ENCODE measurements at regions not wholly inside any gene's neighbourhood (a gene's known extent, or its start where the extent isn't known, plus 50 kb on each side); places are given as distances from the start of the nearest gene placed in this dataset.

DNA sequence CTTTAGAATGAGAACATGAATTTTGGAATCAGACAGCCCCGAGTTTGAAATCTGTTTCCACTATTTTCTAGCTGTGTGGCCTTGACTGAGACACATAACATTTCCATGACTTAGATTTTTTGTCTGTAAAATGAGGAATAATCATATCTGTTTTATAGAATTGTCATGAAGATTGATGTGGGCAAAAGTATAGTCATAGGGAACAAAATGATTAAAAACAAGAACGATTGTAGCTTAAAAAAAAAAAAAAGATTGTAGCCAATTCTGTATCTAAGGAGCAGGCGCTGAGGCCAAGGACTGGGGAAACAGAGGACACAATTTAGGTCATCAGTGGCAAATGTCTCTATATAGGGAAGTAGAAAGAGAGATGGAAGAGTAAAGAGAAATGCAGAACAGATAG, 201.6 kb upstream of the C1QTNF7 start:
- no peak for DNase-seq (ENCODE audit: low spot score)

DNA sequence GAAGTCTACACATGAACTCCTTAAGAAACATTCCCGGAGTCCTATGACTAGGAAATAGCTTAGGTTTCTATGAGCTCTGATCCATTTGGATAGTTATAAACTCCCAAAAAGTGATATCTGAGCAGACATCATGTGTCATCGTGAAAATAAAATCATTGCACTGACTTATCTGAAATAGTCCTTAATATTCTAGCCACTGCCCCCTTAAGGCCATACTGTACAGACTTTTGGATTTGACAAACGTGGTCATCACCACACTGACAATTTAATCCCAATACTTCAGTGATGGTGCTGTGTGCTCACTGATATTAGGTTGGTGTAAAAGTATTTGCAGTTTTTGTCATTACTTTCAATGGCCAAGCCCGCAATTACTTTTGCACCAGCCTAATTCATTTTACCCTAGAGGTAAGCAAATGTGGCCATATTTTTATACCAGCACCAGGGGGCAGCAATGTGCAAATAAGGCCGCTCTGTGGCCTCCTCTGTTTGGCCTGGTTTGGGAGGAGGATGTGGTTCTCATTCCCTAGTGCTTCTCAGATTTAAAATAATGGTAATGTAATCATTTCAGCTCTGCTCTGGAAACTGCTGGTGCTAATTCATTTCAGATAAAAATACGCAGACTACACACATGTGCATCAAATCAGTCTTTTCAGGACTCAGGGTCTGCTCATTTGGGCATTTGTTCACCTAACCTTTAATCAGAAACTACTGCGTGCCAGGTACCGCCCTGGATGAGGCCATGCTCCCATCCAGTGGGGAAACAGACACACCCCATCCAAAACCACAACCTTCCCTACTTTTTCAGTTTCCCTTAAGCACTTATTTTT, 196.4 kb upstream of the C1QTNF7 start:
- peak; percentile 88 for DNase-seq (ENCODE audit: low spot score)

DNA sequence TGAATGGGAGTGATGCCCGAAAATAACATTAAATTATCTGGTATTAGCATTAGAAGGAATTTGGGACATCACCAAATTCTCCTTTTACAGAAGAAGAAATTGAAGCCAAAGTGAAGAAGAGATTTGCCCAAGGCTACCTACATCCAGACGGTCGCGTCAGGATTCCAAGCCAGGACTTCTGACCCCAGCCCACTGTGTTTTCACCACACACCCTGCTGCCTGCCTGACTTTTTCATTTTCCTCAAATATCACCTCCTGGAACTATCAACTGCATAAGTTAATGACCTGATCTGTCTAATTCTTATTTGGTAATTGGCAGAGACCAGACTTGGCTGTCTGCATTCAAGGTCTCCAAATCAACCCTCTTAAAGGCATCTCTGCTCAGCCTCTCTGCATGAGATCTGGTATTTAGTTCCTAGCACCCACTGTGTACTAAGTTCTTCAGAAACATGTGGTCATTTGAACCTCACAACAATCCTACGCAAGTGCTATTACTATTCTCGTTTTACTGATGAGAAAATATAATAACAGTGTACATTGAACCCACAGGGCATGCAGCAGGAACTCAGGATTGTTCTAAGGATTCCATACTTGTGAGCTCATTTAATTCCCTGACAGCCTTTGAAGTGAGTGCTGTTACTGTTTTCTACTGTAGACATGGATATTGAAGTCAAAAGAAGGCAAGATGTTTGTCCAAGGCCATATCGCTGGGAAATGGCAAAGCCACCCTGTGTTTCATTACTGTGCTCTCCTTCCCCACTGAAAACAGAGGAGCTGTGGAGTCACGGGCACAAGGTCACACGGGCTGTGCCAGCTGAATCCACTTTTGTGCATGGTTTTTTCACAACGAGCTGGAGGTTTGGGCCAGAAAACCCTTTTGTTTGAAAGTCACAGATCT, 195.2 kb upstream of the C1QTNF7 start:
- peak; percentile 34 for DNase-seq (ENCODE audit: low spot score)

DNA sequence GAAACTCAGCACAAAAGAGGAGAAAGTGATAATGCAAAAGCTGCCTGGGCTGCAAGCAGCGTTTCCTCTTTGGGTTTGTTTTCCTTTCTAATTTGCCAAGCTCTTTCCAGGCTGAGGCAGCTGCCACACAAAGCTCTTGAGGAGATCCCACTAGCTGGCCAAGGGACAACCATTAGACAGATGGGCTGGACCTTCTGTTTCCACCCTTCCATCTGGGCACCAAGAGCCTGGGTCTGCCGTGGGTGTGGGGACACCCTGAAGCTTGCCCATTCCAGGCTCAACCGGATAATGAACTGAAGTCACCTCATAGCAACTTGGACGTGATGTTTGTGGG, 194.6 kb upstream of the C1QTNF7 start:
- peak; percentile 26 for DNase-seq (ENCODE audit: low spot score)

DNA sequence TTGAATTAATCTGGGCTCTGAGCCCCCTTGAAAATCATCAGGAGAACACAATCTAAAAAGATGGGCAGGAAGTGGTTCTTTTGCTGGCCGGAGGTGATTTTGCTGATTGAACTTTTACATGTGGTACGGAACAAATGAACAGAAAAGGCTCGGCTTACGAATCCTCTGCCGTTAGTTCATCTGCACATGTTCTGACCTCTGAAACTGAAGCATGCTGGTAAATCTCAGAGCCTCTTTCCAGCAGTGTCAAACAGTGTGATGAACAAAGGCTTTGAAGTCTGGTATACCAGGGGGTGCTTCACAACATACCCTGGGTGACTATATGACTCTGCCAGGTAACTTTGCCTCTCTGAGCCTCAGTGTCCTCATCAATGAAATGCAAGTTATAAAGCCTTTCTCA, 194.2 kb upstream of the C1QTNF7 start:
- DNase-seq (ENCODE audit: low spot score) = no peak

DNA sequence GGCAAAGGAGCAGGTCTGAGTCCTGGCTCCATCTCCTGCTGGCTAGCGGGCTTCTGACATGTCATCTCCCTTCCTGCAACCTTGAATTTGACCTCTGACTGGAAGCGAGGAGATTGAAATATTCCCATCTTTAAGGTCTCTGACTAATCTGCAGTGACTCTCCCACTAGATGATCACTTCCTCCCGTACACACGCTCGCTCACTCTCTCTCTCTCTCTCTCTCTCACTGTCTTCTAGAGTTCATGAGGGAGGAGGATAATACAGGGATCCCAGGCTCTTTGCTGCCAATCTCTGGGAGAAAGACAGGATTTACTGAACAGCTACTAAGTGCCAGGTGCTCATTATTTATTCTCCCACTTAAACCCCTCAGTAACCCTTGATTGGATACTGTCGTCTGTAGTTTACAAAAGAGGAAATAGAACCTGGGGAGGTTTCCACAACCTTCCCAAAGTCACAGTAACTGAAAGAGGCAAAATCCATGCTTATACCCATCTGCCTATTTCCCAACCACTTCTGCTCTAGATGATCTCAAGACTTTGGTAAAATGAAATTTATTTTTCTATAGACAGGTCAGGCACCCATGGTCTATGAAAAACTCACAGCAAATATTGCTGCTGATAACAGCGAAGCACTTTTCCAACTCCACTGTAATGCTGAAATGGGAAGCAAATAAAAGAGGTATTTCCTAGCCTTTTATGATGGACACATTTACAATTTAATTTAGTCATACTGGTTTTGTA, 193.5 kb upstream of the C1QTNF7 start:
- DNase-seq (ENCODE audit: low spot score) = peak; percentile 56

DNA sequence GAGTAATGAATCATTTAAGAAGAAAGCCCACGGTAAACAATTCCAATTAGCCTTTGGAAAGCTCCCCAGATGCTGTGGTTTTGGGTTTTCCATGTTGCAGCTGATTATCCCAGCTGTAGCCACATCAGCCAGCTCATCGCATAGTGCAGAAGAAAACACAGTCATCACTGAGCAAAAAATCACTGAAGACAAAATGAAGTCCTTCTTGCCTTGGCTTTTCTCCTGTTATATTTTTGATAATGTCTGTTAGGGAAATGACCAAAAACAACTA, 193.0 kb upstream of the C1QTNF7 start:
- DNase-seq (ENCODE audit: low spot score) = peak; percentile 92

DNA sequence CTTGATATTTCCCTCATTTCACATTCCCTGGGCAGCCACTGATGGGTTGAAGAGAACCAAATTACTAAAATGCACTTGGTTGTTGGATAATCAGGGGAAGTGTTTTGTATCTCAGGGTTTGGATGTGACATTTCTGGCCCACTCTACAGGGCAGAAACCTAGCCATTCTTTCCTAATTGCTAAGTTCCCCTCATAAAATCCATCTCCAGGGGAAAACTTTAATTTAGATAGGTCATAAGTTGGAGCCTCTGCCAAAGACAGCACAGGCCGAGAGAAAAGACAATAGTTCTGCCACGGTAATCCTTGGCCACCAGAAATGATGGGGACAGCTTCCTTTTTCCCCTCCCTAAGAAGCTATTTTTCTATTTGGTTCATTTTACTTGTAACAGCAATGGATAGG, 192.7 kb upstream of the C1QTNF7 start:
- DNase-seq (ENCODE audit: low spot score) = no peak

DNA sequence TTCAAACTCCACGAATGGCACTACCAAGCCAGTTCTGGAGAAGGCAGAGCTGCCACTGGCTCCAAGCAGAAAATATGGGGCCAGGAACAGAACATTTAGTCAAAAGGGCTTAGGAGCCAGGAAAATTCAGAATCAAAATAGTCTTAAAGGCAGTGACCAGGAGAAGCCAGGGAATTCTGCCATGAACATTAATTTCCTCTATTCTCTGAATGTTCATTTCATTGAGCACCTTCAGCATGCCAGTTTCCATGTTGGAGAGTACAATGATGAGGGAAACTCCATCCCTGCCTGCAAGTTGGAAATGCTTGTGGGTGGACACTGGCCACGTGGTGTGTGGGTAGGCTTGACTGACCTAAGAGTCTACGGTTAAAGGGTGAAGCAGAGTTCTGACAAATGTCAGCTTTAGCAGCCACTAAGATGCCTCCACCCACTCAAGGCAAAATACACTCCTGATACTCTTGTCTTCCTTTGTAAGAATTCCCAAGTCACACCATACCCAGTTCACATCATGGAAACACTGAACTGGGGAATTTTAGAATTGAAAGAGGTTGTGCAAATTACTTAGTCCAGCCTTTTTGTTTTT, 190.1 kb upstream of the C1QTNF7 start:
- DNase-seq (ENCODE audit: low spot score) = no peak

DNA sequence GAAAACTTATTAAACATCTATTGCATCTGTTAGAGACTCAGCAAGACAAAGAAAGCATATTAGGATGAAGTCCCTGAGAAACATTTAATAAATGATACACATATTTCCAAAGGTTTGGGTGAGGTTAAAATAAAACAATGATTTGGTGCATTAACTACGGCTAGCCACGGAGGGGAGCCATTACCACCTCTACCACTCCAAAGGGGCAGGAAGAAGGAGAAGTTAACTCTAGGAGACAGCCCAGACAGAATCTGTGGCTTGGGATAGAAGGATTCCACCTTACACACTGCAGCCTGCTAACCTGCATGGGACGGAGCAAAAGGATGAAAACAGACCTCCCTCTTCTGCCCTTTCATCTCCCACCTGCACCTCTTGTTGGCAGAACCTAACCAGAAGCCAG, 189.1 kb upstream of the C1QTNF7 start:
- peak; percentile 52 for DNase-seq (ENCODE audit: low spot score)

DNA sequence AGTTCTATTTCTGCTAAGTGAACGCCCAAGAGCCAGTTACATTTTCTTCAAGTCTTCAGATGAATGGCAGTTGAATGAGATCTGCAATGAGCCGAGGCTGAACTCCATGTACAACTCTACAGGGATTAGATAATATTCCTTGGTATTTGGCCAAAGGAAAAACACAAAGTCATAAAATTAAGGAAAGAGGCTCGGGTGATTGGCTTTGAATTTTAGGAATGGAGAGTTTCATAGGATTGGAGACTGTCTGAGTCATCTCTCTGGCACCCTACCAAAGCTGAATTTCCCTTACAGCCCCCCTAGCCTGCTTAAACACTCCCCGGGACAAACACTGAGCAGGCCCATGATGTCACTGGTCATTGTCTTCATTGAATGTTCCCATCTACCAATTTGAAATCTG, 188.0 kb upstream of the C1QTNF7 start:
- no peak for DNase-seq (ENCODE audit: low spot score)

DNA sequence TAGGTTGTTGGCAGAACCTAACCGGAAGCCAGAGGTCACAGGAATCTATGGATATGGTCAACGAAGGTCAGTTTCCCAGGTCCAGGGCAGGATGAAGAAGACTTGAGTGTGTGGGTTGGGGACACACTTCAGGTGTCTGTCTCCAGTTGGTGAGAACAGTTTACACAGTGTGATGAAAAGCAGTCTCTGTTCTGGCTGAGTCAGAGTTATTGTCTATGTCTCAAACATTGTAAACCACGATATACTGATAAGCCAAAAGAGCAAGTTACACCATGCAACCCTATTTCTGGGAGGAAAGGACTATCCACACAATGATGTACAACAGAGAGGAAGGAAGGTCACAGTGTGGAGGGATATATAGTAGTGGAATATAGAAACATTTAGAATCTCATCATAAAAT, 187.1 kb upstream of the C1QTNF7 start:
- no peak for DNase-seq (ENCODE audit: low spot score)

DNA sequence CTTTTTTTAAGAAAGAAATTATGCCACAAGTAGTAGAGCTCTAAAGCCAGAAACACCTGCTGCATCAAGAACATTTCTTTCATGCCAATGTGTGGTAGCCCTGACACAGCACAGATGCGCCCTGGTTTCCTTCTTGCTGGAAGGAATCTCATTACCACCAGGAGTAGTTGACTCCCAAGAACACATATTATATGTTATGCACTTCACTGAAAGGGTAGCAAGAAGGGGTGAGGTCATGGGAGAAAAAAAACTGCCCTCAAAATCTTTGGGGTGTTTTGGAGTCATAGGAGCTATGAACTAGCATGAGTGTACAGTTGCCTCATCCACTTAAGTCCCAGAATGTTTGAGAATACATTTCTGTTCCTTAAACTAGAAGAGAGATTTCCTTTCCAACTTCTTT, 185.8 kb upstream of the C1QTNF7 start:
- DNase-seq (ENCODE audit: low spot score) = no peak

DNA sequence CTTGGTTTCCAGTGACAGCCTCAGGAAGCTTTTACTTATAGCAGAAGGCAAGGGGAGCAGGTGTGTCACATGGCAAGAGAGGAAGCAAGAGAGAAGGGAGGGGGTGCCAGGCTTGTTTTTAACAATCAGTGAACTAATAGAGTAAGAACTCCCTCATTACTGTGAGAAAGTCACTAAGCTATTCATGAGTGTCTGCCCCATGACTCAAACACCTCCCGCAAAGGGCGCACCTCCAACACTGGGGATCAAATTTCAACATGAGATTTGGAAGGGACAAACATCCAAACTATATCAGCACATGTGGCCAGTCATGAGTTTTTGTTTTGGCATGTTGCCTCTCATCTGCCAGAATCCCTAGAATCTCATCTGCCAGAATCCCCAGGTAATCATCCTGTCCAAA, 183.5 kb upstream of the C1QTNF7 start:
- DNase-seq (ENCODE audit: low spot score) = peak; percentile 40

DNA sequence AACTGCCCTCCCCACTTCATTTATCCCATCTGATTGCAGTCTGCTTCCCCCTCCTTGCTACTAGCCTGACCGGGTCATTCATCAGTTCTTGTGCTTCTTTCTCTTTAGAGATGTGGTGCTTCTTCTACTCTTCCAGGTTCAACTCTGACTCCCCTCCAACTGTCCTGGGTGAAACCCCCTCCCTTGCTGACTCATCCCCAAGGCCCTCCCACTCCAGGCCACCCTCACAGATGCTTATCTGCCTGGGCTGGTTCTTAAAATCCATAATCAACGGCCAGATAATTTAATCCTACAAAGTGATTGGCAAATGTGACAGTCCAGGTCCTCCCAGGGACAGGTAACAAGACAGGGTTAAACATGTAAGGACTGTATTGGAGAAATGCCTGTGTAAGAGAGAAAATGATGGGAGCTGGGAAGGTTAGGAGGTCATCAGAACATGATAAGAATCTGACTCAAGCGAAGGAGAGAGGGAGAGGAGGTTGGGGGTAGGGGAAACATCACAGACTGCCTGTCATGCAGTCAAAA, 182.8 kb upstream of the C1QTNF7 start:
- no peak for DNase-seq (ENCODE audit: low spot score)

DNA sequence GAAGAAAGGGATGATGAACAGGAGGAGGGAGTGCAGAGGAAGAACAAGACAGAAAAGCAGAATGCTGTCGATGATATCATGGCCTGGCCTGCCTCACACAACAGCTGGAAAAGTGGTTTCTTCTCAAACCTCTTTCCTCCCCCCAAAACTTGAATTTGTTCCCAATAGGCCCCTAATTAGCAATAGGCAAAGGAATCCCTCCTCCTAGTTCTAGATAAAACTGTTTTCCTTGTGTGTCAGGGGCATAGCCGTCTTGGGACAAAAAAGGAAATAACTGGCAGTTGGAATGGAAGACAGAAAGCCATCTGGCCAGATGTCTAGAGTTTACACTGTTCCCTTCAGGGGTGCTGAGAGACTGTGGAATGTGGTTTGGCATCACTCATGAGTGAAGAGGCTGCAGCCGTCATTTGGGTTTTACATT, 177.8 kb upstream of the C1QTNF7 start:
- no peak for DNase-seq (ENCODE audit: low spot score)

DNA sequence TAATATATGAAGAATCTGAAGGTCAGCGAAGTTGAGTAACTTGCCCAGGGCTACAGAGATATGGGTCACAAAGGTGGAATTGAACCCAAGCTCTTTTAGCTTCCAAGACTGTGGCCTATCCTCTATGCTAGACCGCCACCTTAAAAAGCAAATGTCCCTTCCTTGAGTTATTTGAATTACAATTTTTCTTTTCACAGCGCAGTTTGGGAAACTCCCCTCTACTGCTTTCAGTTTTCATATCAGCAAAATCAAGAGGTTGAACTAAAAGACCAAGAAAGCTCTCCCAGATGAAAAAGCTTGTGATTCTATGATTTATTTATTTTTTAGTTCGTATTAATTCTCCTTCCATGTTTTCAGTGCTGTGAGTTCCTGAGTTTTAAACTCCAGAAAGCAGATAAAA, 174.5 kb upstream of the C1QTNF7 start:
- no peak for DNase-seq (ENCODE audit: low spot score)

DNA sequence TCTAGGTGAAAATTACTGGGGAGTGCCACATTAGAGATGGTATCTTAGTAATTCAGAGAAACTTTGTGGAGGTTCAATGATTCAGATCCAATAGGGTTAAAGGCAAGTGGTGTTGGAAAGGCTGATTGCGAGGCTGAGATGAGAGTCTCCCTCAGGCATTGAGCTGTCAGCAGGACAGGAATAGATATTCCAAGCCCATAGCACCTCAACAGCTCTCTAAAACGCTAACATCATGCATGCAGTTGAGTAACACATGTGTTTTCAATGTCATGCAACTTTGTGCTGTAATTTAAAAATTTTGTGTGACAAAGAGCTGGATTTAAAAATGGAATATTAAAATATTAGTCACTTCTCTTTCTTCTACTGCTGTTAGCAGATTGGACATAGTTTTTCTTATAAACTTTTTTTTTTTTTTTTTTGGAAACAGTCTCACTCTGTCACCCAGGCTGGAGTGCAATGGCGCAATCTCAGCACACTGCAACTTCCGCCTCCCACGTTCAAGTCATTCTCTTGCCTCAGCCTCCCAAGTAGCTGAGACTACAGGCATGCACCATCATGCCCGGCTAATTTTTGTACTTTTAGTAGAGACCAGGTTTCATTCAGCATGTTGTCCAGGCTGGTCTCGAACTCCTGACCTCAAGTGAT, 173.5 kb upstream of the C1QTNF7 start:
- DNase-seq (ENCODE audit: low spot score) = no peak

DNA sequence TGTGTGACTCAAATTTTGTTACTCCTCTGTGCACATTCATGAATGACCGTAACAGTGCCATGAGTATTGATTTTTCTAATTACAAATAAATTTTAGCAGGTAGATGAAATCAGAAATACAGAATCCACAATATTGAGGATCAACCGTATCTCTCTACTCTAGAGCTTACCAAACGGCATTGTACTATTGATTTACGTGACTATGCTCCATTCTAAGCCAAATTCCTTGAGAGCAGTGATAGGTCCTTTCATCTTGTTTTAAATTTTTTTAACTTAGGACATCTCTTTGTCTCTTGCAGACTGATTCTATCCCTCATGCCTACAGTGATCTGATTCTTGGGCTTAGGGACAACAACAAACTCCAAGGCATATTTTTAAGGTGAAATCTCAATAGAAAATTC, 172.3 kb upstream of the C1QTNF7 start:
- no peak for DNase-seq (ENCODE audit: low spot score)

DNA sequence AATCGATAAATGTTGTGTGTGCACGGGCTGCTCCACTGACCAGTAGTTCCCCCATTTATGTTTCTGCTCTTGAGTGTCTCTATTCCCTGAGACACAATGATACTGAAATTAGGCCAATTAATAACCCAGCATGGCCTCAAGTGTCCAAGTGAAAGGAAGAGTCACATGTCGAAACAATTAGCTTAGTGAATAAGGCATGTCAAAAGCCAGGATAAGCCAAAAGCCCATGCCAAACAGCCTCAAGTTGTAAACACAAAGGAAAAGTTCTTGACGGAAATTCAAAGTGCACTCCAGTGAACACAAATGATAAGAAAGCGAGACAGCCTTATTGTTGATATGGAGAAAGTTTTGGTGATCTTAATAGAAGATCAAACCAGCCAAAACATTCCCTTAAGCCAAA, 167.1 kb upstream of the C1QTNF7 start:
- DNase-seq (ENCODE audit: low spot score) = no peak

DNA sequence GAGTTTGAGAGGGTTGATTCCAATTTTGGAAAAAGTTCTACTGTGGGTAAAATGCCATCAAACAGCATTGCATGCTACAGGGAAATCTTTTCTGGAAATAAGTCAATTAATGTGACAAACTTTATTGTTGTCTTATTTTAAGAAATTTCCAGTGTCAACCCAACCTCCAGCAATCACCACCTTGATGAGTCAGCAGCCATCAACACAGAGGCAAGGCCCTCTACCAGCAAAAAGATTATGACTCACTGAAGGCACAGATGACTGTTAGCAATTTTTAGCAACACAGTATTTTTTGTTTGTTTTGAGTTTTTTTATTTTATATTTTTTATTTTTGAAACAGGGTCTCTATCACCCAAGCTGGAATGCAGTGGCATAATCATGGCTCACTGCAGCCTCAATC, 165.4 kb upstream of the C1QTNF7 start:
- no peak for DNase-seq (ENCODE audit: low spot score)

DNA sequence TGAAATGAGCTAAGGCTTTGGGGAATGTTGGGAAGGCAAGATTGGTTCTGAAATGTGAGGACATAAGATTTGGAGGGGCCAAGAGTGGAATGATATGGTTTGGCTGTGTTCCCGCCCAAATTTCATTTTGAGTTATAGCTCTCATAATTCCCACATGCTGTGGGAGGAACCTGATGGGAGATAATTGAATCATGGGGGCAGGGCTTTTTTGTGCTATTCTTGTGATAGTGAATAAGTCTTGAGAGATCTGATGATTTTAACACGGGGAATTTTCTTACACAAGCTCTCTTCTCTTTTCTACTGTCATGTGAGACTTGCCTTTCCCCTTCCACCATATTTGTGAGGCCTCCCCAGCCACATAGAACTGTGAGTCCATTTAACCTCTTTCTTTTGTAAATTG, 157.6 kb upstream of the C1QTNF7 start:
- DNase-seq (ENCODE audit: low spot score) = no peak
